T-helper 1 cell treated with Interleukin-12 subunit alpha and Interleukin-12 subunit beta and Interleukin-4 antibody, amounts not matched to agents 30 μg/mL and 1 μg/mL, for 36 hours (primary cell): ENCODE measurements at regions not wholly inside any gene's neighbourhood (a gene's known extent, or its start where the extent isn't known, plus 50 kb on each side); places are given as distances from the start of the nearest gene placed in this dataset.
"Not testable (repeated sequence)": the region's sequence is repeated elsewhere in the genome, so short reads cannot be mapped to it uniquely, and the experiment has no call there.

ENCODE experiments used
- H3K27ac Mint-ChIP-seq: one replicate; pipeline ENCODE4 v1.8.0; 2021; ENCODE audit warnings: mild to moderate bottlenecking, mixed read lengths
- H3K27me3 Mint-ChIP-seq: one replicate; pipeline ENCODE4 v1.8.0; 2021; ENCODE audit warnings: low read depth, mixed read lengths
- H3K36me3 Mint-ChIP-seq: one replicate; pipeline ENCODE4 v1.8.0; 2021; ENCODE audit warnings: low read depth, mixed read lengths
- H3K4me1 Mint-ChIP-seq: one replicate; pipeline ENCODE4 v1.8.0; 2021; ENCODE audit warnings: low read depth, mixed read lengths
- H3K4me3 Mint-ChIP-seq: one replicate; pipeline ENCODE4 v1.8.0; 2021; ENCODE audit warnings: mild to moderate bottlenecking, moderate library complexity, mixed read lengths
- H3K9me3 Mint-ChIP-seq: one replicate; pipeline ENCODE4 v1.8.0; 2021; ENCODE audit warnings: mixed read lengths

- H3K4me3 Mint-ChIP-seq, result no peak overlapping the region
- no peak overlapping the region for H3K27ac Mint-ChIP-seq
- no peaks in the 10 kb centered on the region for H3K9me3 Mint-ChIP-seq
- H3K36me3 Mint-ChIP-seq, result no peaks in the 10 kb centered on the region
- H3K27me3 Mint-ChIP-seq, result no peaks in the 10 kb centered on the region
- no peaks in the 10 kb centered on the region for H3K4me1 Mint-ChIP-seq
Observed at GRCh38 chr2:241978670-241979069, 109.1 kb downstream of the RTP5 start.

GRCh38 chr2:241980193-241980592 lies 110.7 kb downstream of the RTP5 start:
- Mint-ChIP-seq H3K27ac (no peak overlapping the region), H3K36me3 (no peaks in the 10 kb centered on the region)

GRCh38 chr2:241981076-241981700 lies 111.7 kb downstream of the RTP5 start:
- no peak overlapping the region for H3K27ac Mint-ChIP-seq
- H3K4me1 Mint-ChIP-seq, result peaks cover 3% of the 10 kb centered on the region
- no peaks in the 10 kb centered on the region for H3K36me3 Mint-ChIP-seq
- no peak overlapping the region for H3K4me3 Mint-ChIP-seq
- H3K27me3 Mint-ChIP-seq, result peaks cover 3% of the 10 kb centered on the region
- H3K9me3 Mint-ChIP-seq, result no peaks in the 10 kb centered on the region

More at GRCh38 chr2:241980193-241980592, 110.7 kb downstream of the RTP5 start:
- Mint-ChIP-seq H3K4me3 (no peak overlapping the region), H3K4me1 (peaks cover 3% of the 10 kb centered on the region), H3K9me3 (no peaks in the 10 kb centered on the region), H3K27me3 (peaks cover 3% of the 10 kb centered on the region)

- peaks cover 3% of the 10 kb centered on the region for H3K27me3 Mint-ChIP-seq
- no peak overlapping the region for H3K4me3 Mint-ChIP-seq
- no peak overlapping the region for H3K27ac Mint-ChIP-seq
- H3K4me1 Mint-ChIP-seq, result peaks cover 3% of the 10 kb centered on the region
- H3K36me3 Mint-ChIP-seq, result no peaks in the 10 kb centered on the region
- peaks cover 7% of the 10 kb centered on the region for H3K9me3 Mint-ChIP-seq
Observed at GRCh38 chr2:241982706-241983570, 113.4 kb downstream of the RTP5 start.

GRCh38 chr2:241983571-241984270 lies 114.2 kb downstream of the RTP5 start:
- Mint-ChIP-seq H3K9me3 (peaks cover 10% of the 10 kb centered on the region), H3K27ac (no peak overlapping the region), H3K36me3 (no peaks in the 10 kb centered on the region), H3K27me3 (peaks cover 3% of the 10 kb centered on the region), H3K4me3 (no peak overlapping the region), H3K4me1 (peaks cover 3% of the 10 kb centered on the region)

GRCh38 chr2:241984271-241984655 lies 114.7 kb downstream of the RTP5 start:
- no peak overlapping the region for H3K27ac Mint-ChIP-seq
- H3K4me3 Mint-ChIP-seq, result no peak overlapping the region
- peaks cover 11% of the 10 kb centered on the region for H3K9me3 Mint-ChIP-seq
- no peaks in the 10 kb centered on the region for H3K36me3 Mint-ChIP-seq
- H3K27me3 Mint-ChIP-seq, result peaks cover 3% of the 10 kb centered on the region
- peaks cover 3% of the 10 kb centered on the region for H3K4me1 Mint-ChIP-seq

GRCh38 chr2:241984658-241985057 lies 115.1 kb downstream of the RTP5 start:
- Mint-ChIP-seq H3K27ac (no peak overlapping the region), H3K4me3 (no peak overlapping the region), H3K4me1 (peaks cover 3% of the 10 kb centered on the region), H3K36me3 (no peaks in the 10 kb centered on the region), H3K9me3 (peaks cover 11% of the 10 kb centered on the region), H3K27me3 (peaks cover 3% of the 10 kb centered on the region)

- H3K36me3 Mint-ChIP-seq, H3K4me3 Mint-ChIP-seq, H3K27ac Mint-ChIP-seq, H3K27me3 Mint-ChIP-seq, H3K4me1 Mint-ChIP-seq: not testable (repeated sequence)
- H3K9me3 Mint-ChIP-seq, result peaks cover 15% of the 10 kb centered on the region
Observed at GRCh38 chr2:241985161-241985985, 115.8 kb downstream of the RTP5 start.

- Mint-ChIP-seq H3K4me1 (peaks cover 3% of the 10 kb centered on the region), H3K9me3 (peaks cover 15% of the 10 kb centered on the region), H3K27me3 (peaks cover 3% of the 10 kb centered on the region), H3K27ac (no peak overlapping the region), H3K36me3 (no peaks in the 10 kb centered on the region), H3K4me3 (no peak overlapping the region)
Observed at GRCh38 chr2:241985986-241986329, 116.4 kb downstream of the RTP5 start.

- Mint-ChIP-seq H3K4me3 (no peak overlapping the region), H3K27me3 (peaks cover 3% of the 10 kb centered on the region), H3K4me1 (peaks cover 3% of the 10 kb centered on the region), H3K36me3 (no peaks in the 10 kb centered on the region), H3K9me3 (peaks cover 15% of the 10 kb centered on the region), H3K27ac (no peak overlapping the region)
Observed at GRCh38 chr2:241986836-241987641, 117.5 kb downstream of the RTP5 start.

GRCh38 chr2:241987726-241988125 lies 118.2 kb downstream of the RTP5 start:
- Mint-ChIP-seq H3K4me3 (no peak overlapping the region), H3K36me3 (no peaks in the 10 kb centered on the region)

GRCh38 chr2:241988146-241988545 lies 118.6 kb downstream of the RTP5 start:
- no peak overlapping the region for H3K4me3 Mint-ChIP-seq
- no peaks in the 10 kb centered on the region for H3K36me3 Mint-ChIP-seq
- peaks cover 3% of the 10 kb centered on the region for H3K4me1 Mint-ChIP-seq
- H3K27ac Mint-ChIP-seq, result no peak overlapping the region
- peaks cover 15% of the 10 kb centered on the region for H3K9me3 Mint-ChIP-seq
- H3K27me3 Mint-ChIP-seq, result peaks cover 3% of the 10 kb centered on the region

More at GRCh38 chr2:241987726-241988125, 118.2 kb downstream of the RTP5 start:
- H3K9me3 Mint-ChIP-seq, result peaks cover 15% of the 10 kb centered on the region
- H3K27ac Mint-ChIP-seq, result no peak overlapping the region
- peaks cover 3% of the 10 kb centered on the region for H3K4me1 Mint-ChIP-seq
- peaks cover 3% of the 10 kb centered on the region for H3K27me3 Mint-ChIP-seq

- Mint-ChIP-seq H3K9me3 (peaks cover 15% of the 10 kb centered on the region), H3K4me3 (no peak overlapping the region), H3K27me3 (peaks cover 1% of the 10 kb centered on the region), H3K36me3 (no peaks in the 10 kb centered on the region), H3K27ac (no peak overlapping the region), H3K4me1 (peaks cover 3% of the 10 kb centered on the region)
Observed at GRCh38 chr2:241989074-241989473, 119.5 kb downstream of the RTP5 start.
